HEK293T (cell line): ENCODE measurements at regions not wholly inside any gene's neighbourhood (a gene's known extent, or its start where the extent isn't known, plus 50 kb on each side); places are given as distances from the start of the nearest gene placed in this dataset.

Source experiments
- ARNT ChIP-seq: fragments of 450-650 bp; IDR thresholded peaks from 2 replicates; pipeline ENCODE4 v1.6.1; 2017; ENCODE audit warnings: mild to moderate bottlenecking
- ELF4 ChIP-seq: fragments of 450-650 bp; IDR thresholded peaks from 2 replicates; pipeline ENCODE4 v1.6.1; 2017; ENCODE audit warnings: antibody characterized with exemption
- FOXM1 ChIP-seq: fragments of 450-650 bp; IDR thresholded peaks from 2 replicates; pipeline ENCODE4 v1.6.1; 2017; ENCODE audit warnings: mild to moderate bottlenecking, borderline replicate concordance

DNA sequence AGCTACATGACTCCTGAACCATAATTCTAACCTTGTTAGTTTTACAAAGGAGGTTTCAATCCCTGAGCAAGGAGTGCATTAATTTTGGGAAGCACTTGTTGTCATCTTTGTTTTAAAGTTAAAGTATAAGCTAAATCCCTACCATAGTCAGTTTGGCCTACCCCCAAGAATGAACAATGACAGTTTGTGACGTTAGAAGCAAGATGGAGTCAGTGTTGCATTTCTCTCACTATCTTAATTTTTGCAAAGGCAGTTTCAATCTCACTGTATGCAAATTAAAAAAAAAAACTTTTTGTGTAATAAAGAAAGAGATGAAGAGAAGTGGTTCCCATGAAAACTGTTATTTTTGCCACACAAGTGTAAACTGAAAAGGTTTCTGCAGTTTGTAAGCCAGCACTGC, 50.7 kb upstream of the PIK3AP1 start:
- TF ChIP-seq ELF4 (no peak), ARNT (no peak), FOXM1 (no peak)
